Peyer's patch (tissue), 4 donors: ENCODE measurements at regions not wholly inside any gene's neighbourhood (a gene's known extent, or its start where the extent isn't known, plus 50 kb on each side); places are given as distances from the start of the nearest gene placed in this dataset.

Source experiments
- DNase-seq, 3 donors: peaks; one replicate each; pipeline ENCODE4 v3.0.0-alpha.2; 2017 to 2019
- H3K27ac ChIP-seq, 4 donors: fragments of 200-600 bp; sonication (generic); one replicate each; pipeline ENCODE4 v1.5.1; 2016 to 2019
- H3K27me3 ChIP-seq, 2 donors: fragments of 200-600 bp; sonication (generic); one replicate each; pipeline ENCODE4 v1.5.1; 2019
- H3K36me3 ChIP-seq, 3 donors: fragments of 200-600 bp; sonication (generic); one replicate each; pipeline ENCODE4 v1.5.1; 2016 to 2019
- H3K4me1 ChIP-seq, 4 donors: fragments of 200-600 bp; sonication (generic); one replicate each; pipeline ENCODE4 v1.5.1; 2016 to 2019
- H3K4me3 ChIP-seq, 4 donors: fragments of 200-600 bp; sonication (generic); 1 replicate in 3 of 4; 2 replicates in 1 of 4; pipeline ENCODE4 v1.5.1; 2016 to 2019; ENCODE audit warnings: mild to moderate bottlenecking in 1 of 4
- H3K9me3 ChIP-seq, 4 donors: fragments of 200-600 bp; sonication (generic); one replicate each; pipeline ENCODE4 v1.5.1; 2016 to 2019; ENCODE audit warnings: mild to moderate bottlenecking in 1 of 4
- CTCF ChIP-seq, 6 experiments: fragments of 450-650 bp in 4 of 6; fragments of 200-600 bp in 2 of 6; sonication (generic) in 1 of 6; IDR thresholded peaks; one replicate each; pipeline ENCODE4 v1.5.1; 2017 to 2019; ENCODE audit warnings: antibody characterized with exemption in 6 of 6, mild to moderate bottlenecking in 3 of 6, moderate library complexity in 1 of 6
- POLR2A ChIP-seq, 2 donors: fragments of 450-650 bp; IDR thresholded peaks; one replicate each; pipeline ENCODE4 v1.5.1; 2017; ENCODE audit warnings: antibody characterized with exemption in 2 of 2, mild to moderate bottlenecking in 2 of 2, moderate library complexity in 2 of 2

DNA sequence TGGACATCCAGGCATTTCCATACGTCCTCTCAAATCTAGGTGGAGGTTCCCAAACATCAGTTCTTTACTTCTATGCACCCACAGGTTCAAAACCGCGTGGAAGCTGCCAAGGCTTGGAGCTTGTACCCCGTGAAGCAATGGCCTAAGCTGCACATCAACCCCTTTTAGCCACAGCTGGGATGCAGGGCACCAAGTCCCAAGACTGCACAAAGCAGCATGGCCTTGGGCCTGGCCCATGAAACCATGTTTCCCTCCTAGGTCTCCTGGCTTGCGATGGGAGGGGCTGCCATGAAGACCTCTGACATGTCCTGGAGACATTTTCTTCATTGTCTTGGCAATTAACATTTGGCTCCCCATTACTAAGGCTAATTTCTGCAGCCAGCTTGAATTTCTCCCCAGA lies 88.9 kb upstream of the CBLN4 start:
- DNase-seq = no peak
- Histone ChIP-seq H3K4me3 (no peak overlapping the region), H3K36me3 (no peaks in the 10 kb centered on the region), H3K9me3 (peaks cover 0 to 7% (median 3%) of the 10 kb centered on the region in 4 donors), H3K27me3 (no peaks in the 10 kb centered on the region), H3K27ac (no peak overlapping the region), H3K4me1 (no peaks in the 10 kb centered on the region)
- TF ChIP-seq CTCF (IDR thresholded peaks at IDR 0.05) = no peak
- no peak for TF ChIP-seq POLR2A (IDR thresholded peaks at IDR 0.05)

DNA sequence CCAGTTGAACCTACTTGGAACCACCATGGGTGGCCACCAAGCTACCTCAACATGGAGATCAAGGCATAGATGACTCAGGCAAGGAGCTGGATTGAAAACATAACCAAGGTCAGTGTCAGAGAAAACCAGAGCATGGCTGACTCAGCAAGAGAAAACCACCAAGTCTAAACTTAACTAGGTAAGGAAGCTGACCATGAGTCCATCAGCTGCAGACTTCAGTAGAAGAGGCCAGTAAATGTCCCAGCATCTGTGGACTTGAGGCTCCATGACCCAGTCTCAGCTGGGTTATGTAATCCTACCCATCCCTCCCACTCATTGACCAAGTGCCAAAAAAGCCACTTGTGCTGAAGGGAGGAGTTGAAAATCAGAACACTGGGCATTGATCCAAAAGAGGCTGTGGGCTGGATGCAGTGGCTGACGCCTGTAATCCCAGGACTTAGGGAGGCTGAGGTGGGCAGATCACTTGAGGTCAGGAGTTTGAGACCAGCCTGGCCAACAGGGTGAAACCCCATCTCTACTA lies 93.7 kb upstream of the CBLN4 start:
- H3K4me1 ChIP-seq = no peaks in the 10 kb centered on the region
- H3K27me3 ChIP-seq = no peaks in the 10 kb centered on the region
- no peak for DNase-seq
- H3K9me3 ChIP-seq = peaks cover 0 to 6% (median 1%) of the 10 kb centered on the region in 4 donors
- H3K27ac ChIP-seq = no peak overlapping the region
- TF ChIP-seq CTCF (IDR thresholded peaks at IDR 0.05) = no peak
- TF ChIP-seq POLR2A (IDR thresholded peaks at IDR 0.05) = no peak
- H3K36me3 ChIP-seq = no peaks in the 10 kb centered on the region
- H3K4me3 ChIP-seq = no peak overlapping the region

DNA sequence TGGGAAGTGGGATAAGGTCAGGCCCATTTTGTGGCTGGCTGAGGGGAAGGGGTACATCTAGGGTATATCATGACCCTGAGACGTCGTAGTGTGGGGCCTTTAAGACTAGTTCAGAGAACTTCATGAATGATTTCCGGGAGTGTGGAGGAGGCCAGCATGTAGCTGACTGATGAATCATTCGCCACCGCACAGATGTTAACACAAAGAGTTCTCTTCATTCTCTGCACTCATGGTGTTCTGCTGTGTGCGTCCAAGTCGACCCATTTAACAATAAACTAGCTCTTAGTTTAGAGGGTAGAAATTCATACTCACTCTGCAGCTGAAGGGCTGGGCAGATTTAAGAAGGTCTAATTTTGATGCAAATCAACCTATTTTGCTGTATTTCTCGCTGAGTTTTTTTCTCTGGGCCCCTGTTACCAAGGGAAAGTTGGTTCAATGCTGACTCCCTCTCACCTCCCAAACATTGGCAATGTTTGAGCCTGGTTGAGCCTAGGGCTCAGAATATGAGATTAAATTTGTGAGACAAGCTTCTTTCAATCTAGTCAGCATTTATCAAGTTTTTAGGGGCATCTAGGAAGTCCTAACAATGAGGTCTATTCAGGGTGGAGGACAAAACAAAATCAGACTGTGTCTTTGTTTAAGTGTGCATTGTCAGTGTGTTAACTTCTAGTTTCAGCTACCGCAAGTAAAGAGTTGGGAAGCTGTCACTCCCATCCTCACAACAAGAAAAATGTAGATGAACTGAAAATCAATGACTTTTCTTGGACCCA lies 106.8 kb upstream of the CBLN4 start:
- no peaks in the 10 kb centered on the region for H3K9me3 ChIP-seq
- H3K4me3 ChIP-seq = no peak overlapping the region
- no peaks in the 10 kb centered on the region for H3K4me1 ChIP-seq
- H3K27me3 ChIP-seq = no peaks in the 10 kb centered on the region
- H3K27ac ChIP-seq = no peak overlapping the region
- TF ChIP-seq CTCF (IDR thresholded peaks at IDR 0.05) = no peak
- TF ChIP-seq POLR2A (IDR thresholded peaks at IDR 0.05) = no peak
- no peak for DNase-seq
- H3K36me3 ChIP-seq = no peaks in the 10 kb centered on the region

DNA sequence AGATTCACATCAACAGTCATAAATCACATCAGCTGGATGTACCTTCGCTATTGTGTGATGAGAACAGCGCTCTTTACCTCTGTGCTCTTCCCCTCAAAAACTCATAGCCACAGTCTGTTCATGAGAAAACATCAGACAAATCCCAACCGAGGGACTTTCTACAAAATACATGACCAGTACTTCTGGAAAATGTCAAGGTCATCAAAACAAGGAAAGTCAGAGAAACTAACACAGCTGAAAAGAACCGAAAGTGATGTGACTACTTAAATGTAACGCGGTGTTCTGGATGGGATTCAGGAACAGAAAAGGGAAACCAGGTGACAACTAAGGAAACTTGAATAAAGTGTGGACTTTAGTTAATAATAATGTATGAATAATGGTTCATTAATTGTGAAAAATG lies 112.0 kb upstream of the CBLN4 start:
- Histone ChIP-seq H3K9me3 (no peaks in the 10 kb centered on the region), H3K27ac (no peak overlapping the region), H3K4me1 (no peaks in the 10 kb centered on the region), H3K27me3 (no peaks in the 10 kb centered on the region), H3K36me3 (no peaks in the 10 kb centered on the region), H3K4me3 (no peak overlapping the region)
- no peak for TF ChIP-seq POLR2A (IDR thresholded peaks at IDR 0.05)
- TF ChIP-seq CTCF (IDR thresholded peaks at IDR 0.05) = no peak
- DNase-seq = no peak

GRCh38 chr20:56121850-56122249 lies 116.5 kb upstream of the CBLN4 start:
- TF ChIP-seq POLR2A (IDR thresholded peaks at IDR 0.05) (no peak), CTCF (IDR thresholded peaks at IDR 0.05) (no peak)
- H3K4me3 ChIP-seq = no peak overlapping the region
- H3K9me3 ChIP-seq = no peaks in the 10 kb centered on the region
- H3K27me3 ChIP-seq = no peaks in the 10 kb centered on the region
- no peak overlapping the region for H3K27ac ChIP-seq
- DNase-seq = no peak
- H3K4me1 ChIP-seq = no peaks in the 10 kb centered on the region
- no peaks in the 10 kb centered on the region for H3K36me3 ChIP-seq
